UCSD-AML1 (cell line): ENCODE measurements at regions not wholly inside any gene's neighbourhood (a gene's known extent, or its start where the extent isn't known, plus 50 kb on each side); places are given as distances from the start of the nearest gene placed in this dataset.

ENCODE experiments used
- DNase-seq: peaks from one replicate; lab custom pipeline; 2025; ENCODE audit not compliant: unreplicated experiment; lab: John Stamatoyannopoulos, UW

- DNase-seq: no peak
These were observed 227.6 kb upstream of the PPP1R2C start for GRCh38 chrX:43005561-43005960.

DNA sequence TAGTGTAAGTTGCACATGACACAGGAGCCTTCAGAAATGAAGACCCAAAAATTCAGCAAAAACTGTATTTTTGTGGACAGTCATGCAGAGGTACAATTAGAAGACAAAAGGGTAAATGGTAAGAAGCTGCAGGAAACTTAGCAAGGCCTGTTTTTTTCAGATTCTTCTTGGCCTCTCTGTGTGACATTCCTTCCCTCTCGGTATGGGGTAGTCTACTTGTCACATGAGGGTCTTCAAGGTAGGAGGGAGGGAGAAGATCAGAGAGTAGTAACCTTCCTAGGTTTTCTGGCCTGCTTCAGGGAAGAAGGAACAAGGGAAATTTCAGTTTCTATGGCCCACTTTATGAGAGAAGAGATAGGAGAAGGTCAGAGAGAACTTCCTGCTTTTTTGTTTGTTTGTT is 230.4 kb upstream of the PPP1R2C start:
- no peak for DNase-seq

- no peak for DNase-seq
These were observed 238.1 kb upstream of the PPP1R2C start for GRCh38 chrX:43016021-43016420.

- no peak for DNase-seq
These were observed 240.1 kb upstream of the PPP1R2C start for GRCh38 chrX:43018031-43018430.

DNA sequence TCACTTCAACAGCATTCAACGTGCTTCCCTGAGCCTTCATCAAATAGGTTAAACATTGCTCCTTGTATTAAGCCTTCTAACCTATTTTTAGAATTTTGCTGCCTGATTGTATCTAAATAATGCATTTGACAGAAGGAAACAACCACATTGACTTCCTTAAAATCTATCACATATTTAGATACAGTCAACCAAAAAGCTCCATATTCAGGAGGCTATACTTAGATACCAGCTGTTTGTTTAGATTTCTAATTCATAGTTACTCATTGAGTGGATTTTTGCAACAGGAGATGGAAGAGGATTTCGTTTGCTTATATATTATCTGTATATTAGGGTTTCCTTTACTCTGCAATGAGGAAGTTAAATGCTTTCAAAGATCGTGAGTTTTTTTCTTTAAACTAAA is 241.1 kb upstream of the PPP1R2C start:
- DNase-seq: no peak

GRCh38 chrX:43025806-43026315 is 247.9 kb upstream of the PPP1R2C start:
- DNase-seq: no peak

GRCh38 chrX:43064096-43064495 is 286.1 kb upstream of the PPP1R2C start:
- no peak for DNase-seq

DNA sequence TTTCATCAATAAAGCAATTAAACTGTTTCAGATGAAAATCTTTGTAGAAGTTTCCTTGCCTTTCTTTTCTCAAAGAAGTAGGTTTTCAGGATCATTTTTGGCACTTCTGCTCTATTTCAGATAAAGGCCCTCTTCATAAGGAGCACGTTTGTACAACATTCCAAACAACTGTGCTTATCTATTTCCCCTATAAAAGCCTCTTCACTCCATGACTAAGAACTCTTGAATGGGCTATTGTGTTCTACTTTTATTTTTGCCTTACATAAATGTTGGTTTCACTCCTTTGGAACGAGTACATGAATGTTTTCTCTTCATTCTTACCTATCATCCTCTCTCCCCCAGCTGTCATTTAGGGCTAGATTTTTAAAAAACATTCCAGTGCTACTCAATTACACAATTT is 288.0 kb upstream of the PPP1R2C start:
- no peak for DNase-seq

DNA sequence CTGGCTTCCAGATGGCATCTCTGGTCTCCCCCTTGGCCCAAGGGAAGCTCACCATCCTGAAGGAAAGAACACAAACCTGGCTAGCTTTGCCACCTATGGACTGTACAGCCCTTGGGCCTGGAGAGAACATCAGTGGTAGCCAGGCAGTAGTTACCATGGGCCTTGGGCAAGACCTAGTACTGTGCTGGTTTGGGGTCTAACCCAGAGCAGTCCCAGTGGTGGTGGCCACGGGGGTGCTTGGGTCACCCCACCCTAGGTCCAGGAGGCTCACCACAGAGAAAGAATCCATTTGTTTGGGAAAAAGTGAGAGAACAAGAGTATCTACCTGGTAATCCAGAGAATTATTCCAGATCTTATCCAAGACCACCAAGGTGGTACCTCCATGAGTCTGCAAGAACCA is 290.7 kb upstream of the PPP1R2C start:
- no peak for DNase-seq

DNA sequence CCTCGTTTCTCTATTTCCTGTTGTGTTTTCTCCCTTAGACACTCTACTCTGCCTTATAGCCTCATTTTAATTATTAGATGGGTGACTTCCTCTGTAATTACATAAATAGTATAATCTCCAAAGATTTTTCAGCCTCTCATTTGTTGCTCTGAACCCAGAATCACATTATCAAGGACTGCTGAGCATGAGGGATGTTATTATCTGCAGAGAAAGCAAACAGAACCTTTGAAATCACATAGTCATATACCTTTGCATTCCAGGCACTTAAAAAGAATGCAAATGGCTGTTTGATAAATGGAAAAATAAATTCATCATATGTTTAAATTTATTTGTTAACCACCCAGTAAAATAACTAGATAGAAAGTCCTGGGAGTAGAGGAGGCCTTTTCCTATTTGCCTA is 305.1 kb upstream of the PPP1R2C start:
- DNase-seq: no peak

DNA sequence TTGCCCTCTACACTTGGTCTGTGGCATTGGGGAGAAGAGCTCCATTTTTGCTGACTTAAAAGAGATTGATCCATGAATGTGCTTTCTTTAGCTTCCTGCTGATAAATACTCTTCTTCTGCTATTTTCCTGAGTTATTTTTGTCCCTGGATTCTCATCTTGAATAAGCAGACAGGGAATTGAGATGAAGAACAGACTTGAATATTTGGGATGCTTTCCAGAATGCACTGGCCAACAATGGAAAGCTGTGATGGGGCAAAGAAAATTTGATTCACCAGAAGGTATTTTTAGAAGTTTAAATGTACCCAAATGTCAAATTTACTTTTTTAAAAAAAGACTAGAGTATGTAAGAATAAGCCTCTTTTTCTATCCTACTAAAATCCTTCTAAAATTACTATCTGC is 309.9 kb upstream of the PPP1R2C start:
- no peak for DNase-seq

DNA sequence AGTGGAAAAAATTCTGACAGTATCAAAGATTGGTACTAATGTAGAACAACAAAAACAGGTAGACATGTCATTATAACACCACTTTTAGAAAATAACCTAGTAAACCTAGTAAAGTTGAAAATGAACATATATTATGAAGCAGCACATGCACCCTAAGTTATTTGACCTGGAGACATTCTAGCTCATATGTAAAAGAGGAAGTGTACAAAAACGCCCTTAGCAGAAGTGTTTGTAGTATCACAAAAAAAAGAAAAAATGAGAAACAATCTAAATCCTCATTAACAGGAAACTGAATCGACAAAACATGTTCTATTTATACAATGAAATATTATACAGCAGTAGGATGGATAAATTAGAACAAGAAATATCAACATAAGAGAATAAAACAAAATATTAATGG is 318.9 kb upstream of the PPP1R2C start:
- no peak for DNase-seq

- DNase-seq: no peak
These were observed 328.0 kb upstream of the PPP1R2C start for GRCh38 chrX:43106009-43106408.

GRCh38 chrX:43108828-43109227 is 330.9 kb upstream of the PPP1R2C start:
- DNase-seq: no peak

GRCh38 chrX:43121637-43122036 is 343.7 kb upstream of the PPP1R2C start:
- no peak for DNase-seq

DNA sequence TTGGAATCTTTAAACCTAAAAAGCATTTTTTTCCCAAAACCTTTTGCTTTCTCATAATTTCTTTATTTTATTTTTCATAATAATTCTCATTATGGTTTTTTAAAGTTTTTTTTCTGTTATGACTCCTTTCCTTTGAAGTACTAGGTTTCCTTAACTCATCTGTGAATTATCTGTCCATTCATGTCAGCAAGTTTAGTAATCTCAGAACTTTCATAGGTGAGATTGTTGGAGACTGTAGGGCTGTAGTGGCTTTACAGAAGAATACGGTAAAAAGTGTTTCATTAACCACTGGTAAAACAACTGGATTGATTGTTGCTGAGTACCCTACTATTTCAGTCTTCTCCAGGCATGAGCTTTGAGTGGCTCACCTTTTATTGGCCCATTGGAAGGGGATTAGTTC is 361.7 kb upstream of the PPP1R2C start:
- DNase-seq: no peak

GRCh38 chrX:43140582-43140981 is 362.6 kb upstream of the PPP1R2C start:
- DNase-seq: no peak

DNA sequence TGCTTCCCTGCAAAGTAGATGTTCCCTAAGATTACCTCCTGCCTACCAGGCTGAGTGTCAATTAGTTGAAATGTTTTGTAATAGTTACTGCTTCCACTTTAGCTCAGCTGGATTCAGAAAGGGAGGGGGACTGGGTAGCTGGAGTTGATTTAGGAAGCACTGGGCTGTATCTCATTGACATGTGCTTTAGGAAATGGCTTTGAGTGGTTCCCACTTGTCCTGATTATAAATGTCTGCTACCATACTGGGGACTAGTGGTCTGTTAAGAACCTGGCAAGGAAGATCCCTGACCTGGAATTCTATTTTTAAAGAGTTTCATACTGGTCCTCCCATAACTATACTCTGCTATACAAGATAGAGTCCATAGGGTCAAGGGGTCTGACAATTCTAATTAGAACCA is 363.9 kb upstream of the PPP1R2C start:
- no peak for DNase-seq

DNA sequence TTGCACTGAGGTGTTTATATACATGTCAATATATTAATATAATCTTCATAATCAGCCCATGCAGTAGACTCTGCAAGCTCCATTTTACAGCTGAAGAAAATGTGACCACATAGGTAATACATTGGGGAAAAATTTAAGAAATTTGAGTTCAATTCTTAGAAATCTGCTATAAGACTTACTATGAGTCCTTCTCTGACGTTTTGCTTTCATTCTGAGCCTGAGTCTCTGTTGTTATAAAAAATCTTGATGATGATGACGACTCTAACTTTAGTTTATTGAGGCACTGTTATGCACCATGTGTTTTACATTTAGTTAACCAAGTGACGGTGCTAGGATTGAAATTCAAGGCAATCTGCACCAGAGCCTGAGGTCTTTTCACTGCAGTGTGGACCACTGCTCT is 370.3 kb upstream of the PPP1R2C start:
- no peak for DNase-seq

DNA sequence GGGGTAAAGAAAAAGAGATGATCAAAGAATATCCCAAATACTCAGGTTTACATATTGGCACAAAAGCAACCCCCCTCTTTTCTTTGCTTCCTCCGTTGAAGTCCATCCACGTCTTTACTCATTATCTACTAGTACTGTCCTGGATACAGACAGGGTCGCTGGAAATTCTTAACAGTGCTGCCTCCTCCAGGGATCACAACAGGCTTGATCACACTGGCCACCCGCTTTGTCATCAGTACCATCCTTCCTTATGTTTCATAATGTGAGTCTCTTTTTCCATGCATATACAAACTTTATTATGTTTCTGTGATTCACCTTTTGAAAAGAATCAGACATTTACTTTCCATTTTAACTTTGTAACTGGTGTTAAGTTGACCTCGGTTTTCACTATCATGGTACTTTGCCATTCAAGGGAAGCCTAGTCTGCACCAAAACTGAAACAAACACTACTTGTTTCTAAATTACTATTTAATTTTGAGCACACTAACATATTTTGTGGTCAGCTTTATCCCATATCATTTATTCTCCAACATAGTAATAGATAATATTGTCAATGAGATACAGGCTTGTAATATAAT is 387.5 kb upstream of the PPP1R2C start:
- DNase-seq: no peak

DNA sequence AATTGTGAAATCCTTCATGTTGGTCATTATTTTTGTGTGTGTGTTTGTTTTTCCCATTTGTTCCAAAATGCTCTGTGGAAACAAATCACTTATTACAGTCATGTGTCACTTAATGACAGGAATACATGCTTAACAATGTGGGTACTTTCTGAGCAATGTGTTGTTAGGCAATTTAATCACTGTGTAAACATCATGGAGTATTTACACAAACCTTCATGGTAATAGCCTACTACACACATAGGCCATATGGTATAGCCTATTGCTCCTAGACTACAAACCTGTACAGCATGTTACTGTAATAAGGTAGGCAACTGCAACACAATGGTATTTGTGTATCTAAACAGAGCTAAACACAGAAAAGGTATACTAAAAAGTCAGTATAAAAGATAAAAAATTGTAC is 388.9 kb upstream of the PPP1R2C start:
- no peak for DNase-seq

- DNase-seq: no peak
These were observed 397.5 kb upstream of the PPP1R2C start for GRCh38 chrX:43175434-43175833.

- no peak for DNase-seq
These were observed 398.7 kb upstream of the PPP1R2C start for GRCh38 chrX:43176686-43177085.

DNA sequence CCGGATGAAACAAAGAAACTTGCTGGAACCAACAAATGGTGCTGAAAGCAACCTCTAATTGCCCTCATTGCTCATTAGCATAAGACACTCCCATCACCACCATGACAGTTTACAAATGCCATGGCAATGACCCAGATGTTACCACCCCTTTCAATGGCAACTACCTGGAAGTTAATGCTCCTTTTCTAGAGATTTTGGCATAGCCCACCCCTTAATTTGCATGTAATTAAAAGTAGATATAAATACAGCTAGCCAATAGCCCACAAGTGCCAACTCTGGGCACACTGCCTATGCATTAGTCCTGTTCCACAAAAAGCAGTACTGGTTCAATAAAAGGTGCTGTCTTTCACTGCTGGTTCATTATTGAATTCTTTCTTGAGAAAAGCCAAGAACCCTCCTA is 410.3 kb upstream of the PPP1R2C start:
- no peak for DNase-seq
